ENCODE measurements at regions not wholly inside any gene's neighbourhood (a gene's known extent, or its start where the extent isn't known, plus 50 kb on each side); places are given as distances from the start of the nearest gene placed in this dataset.

DNA sequence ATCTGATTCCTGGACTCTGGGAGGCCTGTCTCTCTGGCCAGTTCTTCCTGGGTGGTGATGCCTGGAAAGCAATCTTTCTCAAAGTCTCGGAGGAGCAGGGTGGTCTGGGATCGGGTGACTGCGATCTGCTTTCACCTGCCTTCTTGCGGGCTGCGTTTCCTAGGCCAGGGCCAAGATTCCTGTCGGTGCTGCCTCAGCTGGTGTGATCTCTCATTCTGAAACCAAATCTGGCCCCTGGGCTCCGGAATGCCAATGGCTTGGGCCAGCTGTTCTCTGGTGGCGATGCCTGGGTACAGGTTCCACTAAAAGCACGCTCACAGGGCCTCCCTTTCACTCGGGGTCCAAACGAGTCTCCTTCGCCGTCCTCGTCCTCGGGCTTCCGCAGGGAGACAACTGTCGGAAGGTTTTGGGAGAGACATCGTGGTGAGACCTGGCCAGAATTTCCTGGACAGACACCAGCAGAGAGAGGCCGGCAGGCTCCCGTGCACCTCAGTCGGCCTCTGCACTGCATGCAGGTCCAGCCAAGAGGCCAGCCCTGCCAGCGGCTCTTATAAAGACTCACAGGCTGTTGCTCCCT, 187.1 kb downstream of the ALG10 start:
- Mint-ChIP-seq H3K36me3 (ENCODE audit: insufficient read depth in 1 of 3, low read depth in 3 of 3) (peaks cover 25 to 40% (median 28%) of the 10 kb centered on the region in 3 experiments; a peak in 6 of 7 replicates), H3K9me3 (peaks cover 83 to 89% of the 10 kb centered on the region in 2 experiments), H3K4me1 (no peaks in the 10 kb centered on the region), H3K27me3 (ENCODE audit: low read depth) (no peaks in the 10 kb centered on the region; the same call in 1 of the 2 replicates), H3K27ac (no peak overlapping the region), H3K4me3 (no peak overlapping the region)
- Histone ChIP-seq H3K23me2 (ENCODE audit: insufficient read length, low read depth, low read length, poor library complexity, severe bottlenecking) (no peaks in the 10 kb centered on the region), H3K9ac (ENCODE audit: extremely low read depth, insufficient read length, low read length) (no peak overlapping the region), H2AK5ac (ENCODE audit: insufficient read length, low read length) (no peak overlapping the region), H3K56ac (ENCODE audit: insufficient read length, low read depth, low read length) (no peak overlapping the region), H2BK15ac (ENCODE audit: low read depth, low read length) (no peak overlapping the region), H3K18ac (ENCODE audit: insufficient read length, low read depth, low read length) (no peak overlapping the region), H3K79me1 (ENCODE audit: insufficient read depth, low read depth, low read length, poor library complexity, severe bottlenecking) (no peaks in the 10 kb centered on the region), H2BK5ac (ENCODE audit: insufficient read length, low read length) (no peak overlapping the region), H2AFZ (ENCODE audit: low read length) (no peak overlapping the region), H3K4me1 (ENCODE audit: insufficient read depth, low read length) (no peaks in the 10 kb centered on the region), H4K5ac (ENCODE audit: insufficient read length, low read depth, low read length) (no peak overlapping the region), H3K9me3 (ENCODE audit: control insufficient read depth, low read depth, low read length) (peaks cover 46% of the 10 kb centered on the region), H3K4me2 (ENCODE audit: insufficient read depth, insufficient read length, low read length) (no peak overlapping the region), H4K20me1 (ENCODE audit: control insufficient read depth, insufficient read depth, insufficient read length) (no peaks in the 10 kb centered on the region), H2BK20ac (ENCODE audit: low read depth, low read length, poor library complexity, severe bottlenecking) (no peak overlapping the region), H3T11ph (ENCODE audit: low read length) (no peak overlapping the region), H2BK120ac (ENCODE audit: low read depth, low read length, poor library complexity, severe bottlenecking) (no peak overlapping the region), H3K4ac (ENCODE audit: low read depth, low read length) (no peak overlapping the region), H4K8ac (replicated peaks; ENCODE audit: insufficient read length, low read depth, low read length) (no peak overlapping the region), H2BK12ac (ENCODE audit: insufficient read length, low read depth, low read length) (no peak overlapping the region), H3K27ac (ENCODE audit: insufficient read length, low read depth, low read length) (no peak overlapping the region), H3K14ac (ENCODE audit: insufficient read depth, low read length) (no peak overlapping the region), H4K91ac (ENCODE audit: insufficient read length, low read depth, low read length) (no peak overlapping the region), H3K23ac (ENCODE audit: insufficient read length, low read depth, low read length) (no peak overlapping the region), H3K27me3 (ENCODE audit: insufficient read depth, low read length) (no peaks in the 10 kb centered on the region), H3K79me2 (ENCODE audit: insufficient read depth, low read length) (no peaks in the 10 kb centered on the region)
- WGBS (ENCODE audit: extremely low coverage, insufficient read length, low lambda C conversion rate), result no CpG with 5 or more reads among the region's 22 CpGs
- TF ChIP-seq CTCF (conservative IDR thresholded peaks at IDR 0.05), result no peak
- DNase-seq, result no peak

Data from H9 (cell line).